Lower leg skin (tissue), 4 donors: ENCODE measurements at regions not wholly inside any gene's neighbourhood (a gene's known extent, or its start where the extent isn't known, plus 50 kb on each side); places are given as distances from the start of the nearest gene placed in this dataset.

Experiments used
- DNase-seq, 2 donors: peaks; one replicate each; pipeline ENCODE4 v3.0.0-alpha.2; 2019; ENCODE audit warnings: low spot score in 2 of 2
- H3K4me3 ChIP-seq: fragments of 200-600 bp; sonication (generic); 2 replicates; pipeline ENCODE4 v1.5.1; 2017; ENCODE audit warnings: mild to moderate bottlenecking, low read depth; ENCODE audit not compliant: poor library complexity, severe bottlenecking
- POLR2A ChIP-seq, 2 donors: fragments of 450-650 bp; IDR thresholded peaks; one replicate each; pipeline ENCODE4 v1.6.1; 2016 to 2017; ENCODE audit warnings: antibody characterized with exemption in 2 of 2, mild to moderate bottlenecking in 1 of 2, moderate library complexity in 1 of 2
- WGBS, 2 donors: methylation state at CpG; one replicate each; pipeline ENCODE4 v1.1.5; 2018; 5-methylcytosine and 5-hydroxymethylcytosine counted together
- intact Hi-C: fragments of 100-400 bp; cut with DNase I; formaldehyde crosslinking; loops from one replicate; pipeline ENCODE4 v1.15.0; 2023; ENCODE audit warnings: low total_unique reads
- TF ChIP-seq, protein P1 (sequence below), 3 donors: fragments of 450-650 bp; IDR thresholded peaks; one replicate each; pipeline ENCODE4 v1.5.1; 2016; ENCODE audit warnings: antibody characterized with exemption in 3 of 3, mild to moderate bottlenecking in 3 of 3, moderate library complexity in 2 of 3

DNA sequence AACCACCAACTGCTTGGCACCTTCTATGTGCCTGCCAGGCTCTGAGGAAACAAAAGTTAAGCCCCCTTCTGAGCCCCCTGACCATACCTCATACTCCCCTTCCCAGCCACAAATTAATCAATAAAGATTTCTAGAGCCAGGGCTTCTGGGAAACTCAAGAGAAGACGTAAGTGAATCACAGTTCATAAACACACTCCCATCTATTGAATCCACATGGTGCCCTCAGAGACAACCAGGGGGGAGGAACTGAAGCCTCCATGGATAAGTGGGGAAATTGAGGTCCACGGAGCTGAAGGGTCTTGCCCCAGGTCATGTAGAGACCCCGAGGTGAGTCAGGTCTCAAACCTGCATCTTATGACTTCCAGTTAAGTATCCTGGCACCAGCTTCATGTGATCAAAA, 150.6 kb downstream of the MN1 start:
- H3K4me3 ChIP-seq: no peak overlapping the region
- WGBS, 2 donors: 51 to 53% methylated on average over 3 of the region's 3 CpGs
- DNase-seq: no peak
- TF ChIP-seq, protein P1, sequence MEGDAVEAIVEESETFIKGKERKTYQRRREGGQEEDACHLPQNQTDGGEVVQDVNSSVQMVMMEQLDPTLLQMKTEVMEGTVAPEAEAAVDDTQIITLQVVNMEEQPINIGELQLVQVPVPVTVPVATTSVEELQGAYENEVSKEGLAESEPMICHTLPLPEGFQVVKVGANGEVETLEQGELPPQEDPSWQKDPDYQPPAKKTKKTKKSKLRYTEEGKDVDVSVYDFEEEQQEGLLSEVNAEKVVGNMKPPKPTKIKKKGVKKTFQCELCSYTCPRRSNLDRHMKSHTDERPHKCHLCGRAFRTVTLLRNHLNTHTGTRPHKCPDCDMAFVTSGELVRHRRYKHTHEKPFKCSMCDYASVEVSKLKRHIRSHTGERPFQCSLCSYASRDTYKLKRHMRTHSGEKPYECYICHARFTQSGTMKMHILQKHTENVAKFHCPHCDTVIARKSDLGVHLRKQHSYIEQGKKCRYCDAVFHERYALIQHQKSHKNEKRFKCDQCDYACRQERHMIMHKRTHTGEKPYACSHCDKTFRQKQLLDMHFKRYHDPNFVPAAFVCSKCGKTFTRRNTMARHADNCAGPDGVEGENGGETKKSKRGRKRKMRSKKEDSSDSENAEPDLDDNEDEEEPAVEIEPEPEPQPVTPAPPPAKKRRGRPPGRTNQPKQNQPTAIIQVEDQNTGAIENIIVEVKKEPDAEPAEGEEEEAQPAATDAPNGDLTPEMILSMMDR (IDR thresholded peaks at IDR 0.05): no peak
- no peak for TF ChIP-seq POLR2A (IDR thresholded peaks at IDR 0.05)
- intact Hi-C loops: no loop called here

DNA sequence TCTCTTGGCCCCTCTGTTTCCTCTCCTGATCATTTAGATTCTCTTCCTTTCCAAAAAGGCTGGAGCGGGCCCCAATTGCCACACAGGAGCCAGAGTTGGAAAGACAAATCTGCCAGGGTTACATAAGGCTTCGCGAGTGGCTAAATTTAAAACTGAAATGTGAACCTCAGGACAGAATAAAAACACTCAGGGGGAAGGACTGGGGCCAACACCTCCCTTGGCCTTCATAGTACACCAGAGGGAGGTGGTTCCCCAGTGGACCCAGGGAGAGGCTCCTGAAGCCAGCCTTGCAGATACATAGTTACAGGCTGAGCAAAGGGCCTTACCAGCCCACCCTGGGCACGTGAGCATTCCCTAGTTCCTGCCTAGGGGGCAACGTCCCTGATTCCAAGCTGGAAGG, 150.1 kb downstream of the MN1 start:
- TF ChIP-seq POLR2A (IDR thresholded peaks at IDR 0.05): no peak
- TF ChIP-seq, protein P1 (IDR thresholded peaks at IDR 0.05): no peak

DNA sequence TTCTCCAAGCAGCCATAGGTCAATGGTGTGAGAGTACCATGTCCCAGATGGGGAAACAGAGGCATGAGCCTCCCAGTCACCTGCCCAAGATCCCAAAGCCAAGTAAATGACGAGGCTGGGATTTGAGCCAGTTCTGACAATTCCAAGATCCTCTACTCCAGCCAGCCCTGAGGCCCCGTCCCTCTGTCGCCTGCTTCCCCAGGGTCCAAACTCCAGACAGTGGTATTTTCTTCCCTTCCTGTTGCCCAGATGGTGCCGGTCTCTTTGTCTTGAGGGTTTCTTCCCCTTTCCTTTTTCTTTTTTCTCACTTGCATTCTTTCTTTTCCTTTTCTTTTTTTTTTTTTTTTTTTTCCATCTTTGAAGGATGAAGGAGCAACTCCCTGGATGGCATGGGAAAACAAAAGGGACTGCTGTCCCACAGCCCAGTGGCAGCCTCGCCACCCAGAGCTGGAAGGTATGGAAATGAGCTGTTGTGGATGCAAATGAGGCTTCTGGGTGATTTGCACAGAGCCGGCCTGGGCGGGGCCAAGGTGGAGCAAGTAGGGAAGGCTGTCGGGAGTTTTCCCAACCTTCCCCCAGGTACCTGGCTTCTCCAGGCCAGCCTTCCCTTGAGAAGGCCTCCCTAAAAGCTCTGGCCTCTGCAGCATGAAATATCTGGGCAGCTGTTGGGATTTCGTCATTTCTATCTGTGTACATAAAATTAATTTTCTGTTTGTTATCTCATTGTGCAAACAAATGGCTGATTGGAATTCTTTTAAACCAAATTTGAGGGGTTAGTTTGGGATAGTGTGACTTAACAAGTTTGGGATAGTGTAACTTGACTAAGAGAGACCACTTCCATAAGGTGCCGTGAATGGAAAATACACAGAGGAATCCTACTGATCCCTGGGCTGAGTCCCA, 146.8 kb downstream of the MN1 start:
- WGBS, 2 donors: 35 to 39% methylated on average over 10 of the region's 10 CpGs

More for the DNA sequence above, 150.1 kb downstream of the MN1 start:
- 47 to 48% methylated on average over 5 of the region's 5 CpGs for WGBS, 2 donors
- intact Hi-C loops: no loop called here
- DNase-seq: no peak
- no peak overlapping the region for H3K4me3 ChIP-seq

DNA sequence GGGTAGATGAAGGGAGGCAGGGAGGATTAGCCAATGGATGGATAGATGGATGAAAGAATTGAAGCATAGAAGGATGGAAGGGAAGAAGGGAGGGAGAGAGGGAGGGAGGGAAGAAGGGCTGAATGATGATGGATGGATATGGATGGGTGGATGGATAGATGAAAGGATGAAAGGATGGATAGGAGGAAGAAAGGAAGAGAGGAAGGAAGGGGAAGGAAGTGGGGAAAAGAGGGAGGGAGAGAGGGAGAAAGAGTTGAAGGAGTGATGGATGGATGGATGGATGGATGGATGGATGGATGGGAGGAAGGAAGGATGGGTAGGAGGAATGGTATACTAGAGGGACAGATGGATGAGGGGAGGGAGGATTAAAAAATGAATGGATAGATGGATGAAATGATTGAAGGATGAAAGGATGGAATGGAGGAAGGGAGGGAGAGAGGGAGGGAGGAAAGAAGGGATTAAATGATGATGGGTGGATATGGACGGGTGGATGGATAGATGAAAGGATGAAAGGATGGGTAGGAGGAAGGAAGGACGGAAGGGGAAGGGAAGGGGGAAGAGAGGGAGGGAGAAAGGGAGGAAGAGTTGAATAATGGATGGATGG, 145.9 kb downstream of the MN1 start:
- 82 to 85% methylated on average over 2 of the region's 2 CpGs for WGBS, 2 donors
- H3K4me3 ChIP-seq: no peak overlapping the region
- intact Hi-C loops: no loop called here
- no peak for DNase-seq
- TF ChIP-seq, protein P1 (IDR thresholded peaks at IDR 0.05): peak in 1 of 3 donors; percentile 18
- TF ChIP-seq POLR2A (IDR thresholded peaks at IDR 0.05): no peak

More for the DNA sequence above, 146.8 kb downstream of the MN1 start:
- no peak overlapping the region for H3K4me3 ChIP-seq
- DNase-seq: no peak
- intact Hi-C loops: no loop called here
- TF ChIP-seq, protein P1 (IDR thresholded peaks at IDR 0.05): no peak

DNA sequence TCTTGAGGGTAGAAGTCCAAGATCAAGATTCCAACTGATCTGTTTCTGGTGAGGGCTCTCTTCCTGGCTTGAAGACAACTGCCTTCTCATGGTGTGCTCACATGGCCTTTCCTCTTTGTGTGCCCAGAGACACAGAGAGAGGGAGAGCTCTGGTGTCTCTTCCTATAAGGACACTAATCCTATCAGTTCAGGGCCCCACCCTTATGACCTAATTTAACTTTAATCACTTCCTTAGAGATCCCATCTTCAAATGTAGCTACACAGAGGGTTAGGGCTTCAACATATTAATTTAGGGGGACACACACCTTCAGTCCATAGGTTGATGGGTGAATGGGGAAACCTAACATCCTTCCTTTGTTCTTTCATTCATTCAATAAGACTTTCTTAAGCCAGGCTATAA, 144.6 kb downstream of the MN1 start:
- TF ChIP-seq, protein P1 (IDR thresholded peaks at IDR 0.05): no peak
- TF ChIP-seq POLR2A (IDR thresholded peaks at IDR 0.05): no peak
- intact Hi-C loops: no loop called here
- H3K4me3 ChIP-seq: no peak overlapping the region

More for the DNA sequence above, 144.6 kb downstream of the MN1 start:
- no peak for DNase-seq
